Suppressor macrophage treated with lipopolysaccharide for 4 hours (primary cell): ENCODE measurements at regions not wholly inside any gene's neighbourhood (a gene's known extent, or its start where the extent isn't known, plus 50 kb on each side); places are given as distances from the start of the nearest gene placed in this dataset.
"Not testable (repeated sequence)": the region's sequence is repeated elsewhere in the genome, so short reads cannot be mapped to it uniquely, and the experiment has no call there.

Experiments used
- DNase-seq: peaks from one replicate; pipeline ENCODE4 v3.0.0-alpha.2; 2020

- DNase-seq = no peak
Observed at GRCh38 chr12:25382311-25383106, 131.8 kb upstream of the KRAS start.

DNA sequence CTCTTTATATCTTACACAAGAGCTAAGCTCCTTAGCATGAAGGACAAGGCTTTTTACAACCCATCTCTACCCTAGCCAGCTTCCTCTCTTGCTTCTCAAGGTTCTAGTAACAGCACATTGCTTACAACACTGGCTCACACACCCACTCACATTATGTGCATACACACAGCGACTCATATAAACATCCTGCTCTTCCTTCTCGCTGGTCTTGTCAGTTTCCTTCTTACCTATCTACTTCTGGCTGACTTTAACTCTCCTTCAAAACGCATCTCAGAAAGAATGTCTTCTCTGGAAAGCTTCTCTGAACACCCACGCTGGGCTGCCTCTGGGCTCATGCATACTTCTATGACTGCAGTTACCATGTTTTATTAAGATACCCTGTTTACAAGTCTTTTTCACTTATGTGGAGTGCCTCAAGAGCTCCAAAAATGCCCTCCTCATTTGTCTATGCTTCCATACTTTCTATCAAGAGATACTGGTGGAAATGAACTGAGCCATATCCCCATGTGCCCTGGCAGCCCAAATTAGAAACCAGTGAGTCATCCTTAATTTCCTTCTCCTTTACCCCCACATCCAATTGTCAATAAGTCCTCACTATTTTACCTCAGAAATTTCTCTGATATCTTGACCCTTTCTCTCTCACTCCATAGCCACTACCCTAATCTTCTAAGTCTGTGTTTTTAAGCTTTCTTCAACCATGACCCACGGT is 126.9 kb upstream of the KRAS start:
- peak; percentile 73 for DNase-seq

DNA sequence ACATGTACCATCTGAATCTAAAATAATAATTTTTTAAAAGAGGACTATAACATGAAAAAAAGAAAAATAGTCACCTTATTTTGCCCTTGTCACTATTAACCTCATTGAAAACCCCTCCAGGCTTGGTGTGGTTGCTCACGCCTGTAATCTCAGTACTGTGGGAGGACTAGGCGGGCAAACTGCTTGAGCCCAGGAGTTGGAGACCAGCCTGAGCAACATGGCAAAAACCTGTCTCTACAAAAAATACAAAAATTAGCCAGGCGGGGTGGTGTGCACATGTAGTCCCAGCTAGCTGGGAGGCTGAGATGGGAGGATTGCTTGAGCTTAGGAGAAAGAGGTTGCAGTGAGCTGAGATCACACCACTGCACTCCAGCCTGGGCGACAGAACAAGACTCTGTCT is 126.3 kb upstream of the KRAS start:
- DNase-seq = no peak

DNA sequence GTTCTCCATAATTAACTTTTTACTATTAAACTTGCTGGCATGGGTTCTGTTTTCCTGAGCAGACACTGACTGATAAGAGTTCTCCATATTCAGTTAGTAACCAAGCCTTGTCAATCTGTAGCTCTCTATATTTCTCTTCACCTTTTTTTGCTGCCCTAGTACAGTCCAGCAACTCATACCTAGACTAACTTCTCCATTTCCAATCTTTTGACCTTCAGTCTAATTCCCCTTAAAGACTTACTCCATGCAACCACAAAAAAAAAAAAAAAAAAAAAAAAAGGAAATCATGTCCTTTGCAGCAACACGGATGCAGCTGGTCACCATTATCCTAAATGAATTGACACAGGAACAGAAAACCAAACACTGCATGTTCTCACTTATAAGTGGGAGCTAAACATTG is 125.7 kb upstream of the KRAS start:
- DNase-seq = peak; percentile 25

GRCh38 chr12:25372969-25373817 is 122.5 kb upstream of the KRAS start:
- no peak for DNase-seq

DNA sequence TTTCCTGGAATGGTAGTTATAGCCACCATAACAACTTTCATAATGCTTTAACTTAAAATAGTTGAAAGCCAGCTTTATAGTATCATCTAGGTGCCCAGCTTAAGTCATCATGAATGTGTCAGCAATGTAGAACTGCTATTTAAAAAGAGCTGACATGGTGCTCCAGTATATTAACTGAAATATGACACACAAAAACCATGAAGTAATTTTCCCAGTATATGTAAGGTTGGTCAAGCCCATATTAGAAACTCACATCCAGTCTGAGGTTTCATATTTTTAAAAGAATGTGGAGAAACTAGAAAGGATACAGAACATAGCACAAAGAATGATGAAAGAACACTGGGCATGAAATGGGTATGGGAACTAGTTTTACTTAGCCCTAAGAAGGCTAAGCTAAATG is 121.3 kb upstream of the KRAS start:
- DNase-seq = no peak

DNA sequence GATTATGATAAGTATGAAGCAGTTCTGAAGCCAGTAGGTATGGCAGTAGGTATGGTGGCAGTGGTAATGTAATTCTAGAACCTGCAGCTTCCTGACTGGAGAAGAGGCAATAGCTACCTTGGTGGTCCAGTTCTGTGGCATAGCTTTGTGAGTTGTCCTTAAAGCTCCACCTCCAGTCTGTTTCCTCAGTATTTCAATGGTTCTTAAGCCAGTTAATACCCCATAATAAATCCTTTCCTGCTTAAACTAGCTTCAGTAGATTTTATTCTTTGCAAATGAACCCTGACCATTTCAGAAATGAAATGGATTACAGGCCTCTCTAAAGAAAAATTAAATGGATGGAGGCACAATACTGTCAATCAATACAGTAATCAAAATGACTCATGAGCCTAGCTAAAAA is 117.8 kb upstream of the KRAS start:
- no peak for DNase-seq

GRCh38 chr12:25366122-25366521 is 115.4 kb upstream of the KRAS start:
- DNase-seq = no peak

DNA sequence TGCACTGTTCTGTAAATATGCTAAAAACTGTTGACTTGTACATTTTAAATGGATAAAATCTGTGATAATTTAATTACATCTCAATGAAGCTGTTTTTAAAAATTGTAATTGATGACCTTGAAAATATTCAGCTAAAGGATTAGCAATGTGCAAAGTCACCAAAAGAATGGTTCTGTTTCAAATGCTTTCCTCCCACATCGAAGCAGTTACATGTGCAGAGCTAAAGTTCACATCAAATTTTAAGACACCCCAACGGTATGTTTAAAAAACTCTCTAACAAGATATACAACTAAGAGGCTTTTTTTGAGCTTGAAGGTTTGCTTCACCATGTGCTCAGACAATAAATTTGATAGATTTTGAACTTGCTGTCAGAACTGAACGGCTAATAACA is 114.6 kb upstream of the KRAS start:
- DNase-seq = no peak

- DNase-seq = peak; percentile 48
Observed at GRCh38 chr12:25364529-25365339, 114.0 kb upstream of the KRAS start.

DNA sequence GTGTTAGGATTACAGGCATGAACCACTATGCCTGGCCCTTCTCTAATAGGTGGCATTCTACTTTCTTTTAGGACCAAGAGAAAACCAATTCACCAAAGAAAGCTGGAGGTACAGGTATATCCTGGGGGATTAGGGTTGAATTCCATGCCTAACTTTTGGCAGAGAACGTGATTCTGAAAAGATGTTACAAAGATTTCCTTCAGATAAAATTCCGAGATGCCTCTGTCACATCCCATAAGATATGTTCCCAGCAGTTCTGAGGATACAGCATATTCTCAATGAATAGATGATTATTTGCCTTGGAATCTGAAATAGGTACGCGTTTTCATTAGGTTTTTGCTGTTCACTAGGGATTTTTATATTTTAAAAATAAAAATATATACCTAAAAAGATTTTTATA is 111.9 kb upstream of the KRAS start:
- DNase-seq = no peak

DNA sequence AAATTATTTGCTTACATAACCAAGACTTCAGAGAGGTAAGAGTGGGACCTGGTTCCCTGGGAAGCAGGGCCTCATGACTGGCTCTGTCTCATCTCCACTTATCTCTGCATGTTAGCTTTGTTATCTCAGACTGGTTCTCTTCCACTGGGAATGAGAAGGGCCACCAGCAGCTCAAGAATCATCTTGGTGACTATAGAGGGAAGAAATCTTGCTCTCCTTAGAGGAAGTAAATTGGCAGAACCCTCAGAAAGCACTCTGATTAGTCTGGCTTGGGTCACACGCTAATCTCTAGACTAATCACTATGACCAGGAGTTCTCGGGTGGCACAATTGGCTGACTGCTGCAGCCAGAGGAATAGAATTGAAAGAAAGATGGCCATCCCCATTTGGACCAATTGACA is 110.8 kb upstream of the KRAS start:
- DNase-seq = no peak

DNA sequence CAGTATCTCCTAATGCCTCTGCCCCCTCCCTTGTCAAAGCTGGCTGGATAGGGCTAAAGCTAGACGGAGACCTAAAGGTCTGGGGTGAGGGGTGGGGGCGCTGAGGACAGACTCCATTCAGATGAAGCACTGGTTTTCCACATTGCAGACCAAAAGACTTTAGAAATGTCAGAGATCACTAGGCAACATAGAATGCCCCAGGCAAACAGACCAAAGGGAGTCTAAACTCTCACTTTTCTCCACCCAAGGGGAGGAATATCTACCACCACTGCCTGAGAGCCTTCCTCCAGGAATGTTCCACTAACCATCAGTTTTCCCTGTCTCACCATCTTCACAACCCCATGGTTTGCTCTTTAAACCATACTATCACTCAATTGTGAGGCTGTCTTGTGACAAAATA is 106.9 kb upstream of the KRAS start:
- DNase-seq = no peak

DNA sequence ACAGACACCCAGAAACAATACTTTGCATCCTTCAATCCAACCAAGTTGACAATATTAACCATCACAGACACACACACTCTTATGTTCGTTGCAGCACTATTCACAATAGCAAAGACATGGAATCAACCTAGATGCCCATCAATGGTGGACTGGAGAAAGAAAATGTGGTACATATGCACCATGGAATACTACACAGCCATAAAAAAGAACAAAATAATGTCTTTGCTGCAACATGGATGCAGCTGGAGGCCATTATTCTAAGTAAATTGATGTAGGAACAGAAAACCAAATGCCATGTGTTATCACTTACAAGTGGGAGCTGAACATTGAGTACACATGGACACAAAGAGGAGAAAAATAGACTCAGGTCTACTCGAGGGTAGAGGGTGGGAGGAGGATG is 102.2 kb upstream of the KRAS start:
- DNase-seq = not testable (repeated sequence)

DNA sequence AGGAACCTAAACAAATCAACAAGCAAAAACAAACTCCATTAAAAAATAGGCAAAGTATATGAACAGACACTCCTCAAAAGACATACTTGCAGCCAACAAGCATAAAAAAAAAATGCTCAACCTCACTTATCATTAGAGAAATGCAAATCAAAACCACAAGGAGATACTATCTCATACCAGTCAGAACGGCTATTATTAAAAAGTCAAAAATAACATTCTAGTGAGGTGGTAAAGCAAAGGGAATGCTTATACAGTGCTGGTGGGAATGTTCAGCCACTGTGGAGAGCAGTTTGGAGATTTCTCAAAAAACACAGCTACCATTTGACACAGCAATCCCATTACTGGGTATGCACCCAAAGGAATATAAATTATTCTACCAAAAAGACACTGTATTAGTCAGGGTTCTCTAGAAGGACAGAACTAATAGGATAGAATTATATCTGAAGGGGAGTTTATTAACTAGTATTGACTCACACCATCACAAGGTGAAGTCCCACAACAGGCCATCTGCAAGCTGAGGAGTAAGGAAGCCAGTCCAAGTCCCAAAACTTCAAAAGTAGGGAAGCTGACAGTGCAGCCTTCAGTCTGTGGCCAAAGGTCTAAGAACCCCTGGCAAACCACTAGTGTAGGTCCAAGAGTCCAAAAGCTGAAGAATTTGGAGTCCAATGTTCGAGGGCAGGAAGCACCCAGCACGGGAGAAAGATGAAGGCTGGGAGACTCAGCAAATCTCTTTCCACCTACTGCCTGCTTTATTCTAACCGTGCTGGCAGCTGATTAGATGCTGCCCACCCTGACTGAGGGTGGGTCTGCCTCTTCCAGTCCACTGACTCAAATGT is 101.6 kb upstream of the KRAS start:
- DNase-seq = no peak

GRCh38 chr12:25348593-25348895 is 97.8 kb upstream of the KRAS start:
- no peak for DNase-seq

GRCh38 chr12:25347716-25348592 is 97.2 kb upstream of the KRAS start:
- no peak for DNase-seq

DNA sequence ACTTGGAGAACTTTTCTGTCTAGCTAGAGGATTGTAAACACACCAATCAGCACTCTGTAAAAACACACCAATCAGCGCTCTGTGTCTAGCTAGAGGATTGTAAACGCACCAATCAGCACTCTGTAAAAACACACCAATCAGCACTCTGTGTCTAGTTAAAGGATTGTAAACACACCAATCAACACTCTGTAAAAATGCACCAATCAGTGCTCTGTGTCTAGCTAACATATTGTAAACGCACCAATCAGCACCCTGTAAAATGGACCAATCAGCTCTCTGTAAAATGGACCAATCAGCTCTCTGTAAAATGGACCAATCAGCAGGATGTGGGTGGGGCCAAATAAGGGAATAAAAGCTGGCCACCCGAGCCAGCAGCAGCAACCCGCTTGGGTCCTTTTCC is 91.1 kb upstream of the KRAS start:
- DNase-seq = not testable (repeated sequence)

DNA sequence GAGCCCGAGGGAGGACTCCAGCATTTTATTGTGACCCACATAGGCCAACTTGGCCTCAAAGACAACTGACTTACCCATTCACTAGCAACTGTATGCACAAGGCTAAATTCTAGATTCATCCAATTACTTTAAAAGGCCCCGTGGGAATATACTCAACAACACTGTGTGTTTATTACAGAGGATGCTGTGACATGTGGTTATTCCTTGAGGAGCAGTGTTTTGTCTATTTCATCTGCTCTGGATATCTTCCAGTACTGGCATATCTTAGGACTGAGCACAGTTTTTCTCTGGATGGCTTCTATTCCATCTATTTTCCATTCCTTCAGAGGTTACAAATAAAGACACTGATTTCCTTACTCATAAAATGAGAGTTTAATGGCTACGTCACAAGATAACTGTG is 87.2 kb upstream of the KRAS start:
- no peak for DNase-seq

- no peak for DNase-seq
Observed at GRCh38 chr12:25332143-25332542, 81.4 kb upstream of the KRAS start.
